ENCODE measurements at regions not wholly inside any gene's neighbourhood (a gene's known extent, or its start where the extent isn't known, plus 50 kb on each side); places are given as distances from the start of the nearest gene placed in this dataset.

GRCh38 chr13:73251626-73252265, 192.9 kb downstream of the KLF5 start:
- no peak overlapping the region for H3K27ac ChIP-seq (ENCODE audit: low read depth, low read length)
- 84 to 89% (median 88%) methylated on average over 1 of the region's 1 CpG for WGBS, 3 donors

- no peak overlapping the region for H3K27ac ChIP-seq (ENCODE audit: low read depth, low read length)
- 84 to 99% (median 92%) methylated on average over 7 of the region's 7 CpGs for WGBS, 3 donors
These were observed 191.3 kb downstream of the KLF5 start for GRCh38 chr13:73250061-73250460.

GRCh38 chr13:73248711-73249580, 190.1 kb downstream of the KLF5 start:
- H3K27ac ChIP-seq (ENCODE audit: low read depth, low read length): no peak overlapping the region
- WGBS, 3 donors: 28 to 57% (median 57%) methylated on average over 7 of the region's 7 CpGs

GRCh38 chr13:73248154-73248553, 189.3 kb downstream of the KLF5 start:
- WGBS, 3 donors: 86 to 99% (median 97%) methylated on average over 3 of the region's 3 CpGs

GRCh38 chr13:73245246-73245645, 186.4 kb downstream of the KLF5 start:
- no peak overlapping the region for H3K27ac ChIP-seq (ENCODE audit: low read depth, low read length)
- WGBS, 3 donors: 80 to 84% (median 80%) methylated on average over 6 of the region's 6 CpGs

More at GRCh38 chr13:73248154-73248553, 189.3 kb downstream of the KLF5 start:
- H3K27ac ChIP-seq (ENCODE audit: low read depth, low read length): no peak overlapping the region

- WGBS, 3 donors: 80 to 94% (median 91%) methylated on average over 4 of the region's 4 CpGs
- no peak overlapping the region for H3K27ac ChIP-seq (ENCODE audit: low read depth, low read length)
These were observed 185.7 kb downstream of the KLF5 start for GRCh38 chr13:73244467-73244866.

GRCh38 chr13:73242515-73243015, 183.8 kb downstream of the KLF5 start:
- 81 to 89% (median 87%) methylated on average over 2 of the region's 2 CpGs for WGBS, 3 donors
- H3K27ac ChIP-seq (ENCODE audit: low read depth, low read length): no peak overlapping the region

- WGBS, 3 donors: 60 to 92% (median 74%) methylated on average over 1 of the region's 1 CpG
- H3K27ac ChIP-seq (ENCODE audit: low read depth, low read length): no peak overlapping the region
These were observed 181.4 kb downstream of the KLF5 start for GRCh38 chr13:73240193-73240592.

- no peak overlapping the region for H3K27ac ChIP-seq (ENCODE audit: low read depth, low read length)
- 86 to 95% (median 93%) methylated on average over 13 of the region's 13 CpGs for WGBS, 3 donors
These were observed 176.6 kb downstream of the KLF5 start for GRCh38 chr13:73235385-73235784.

- WGBS, 3 donors: 82 to 97% (median 84%) methylated on average over 4 of the region's 4 CpGs
- no peak overlapping the region for H3K27ac ChIP-seq (ENCODE audit: low read depth, low read length)
These were observed 172.7 kb downstream of the KLF5 start for GRCh38 chr13:73231471-73231870.

- H3K27ac ChIP-seq (ENCODE audit: low read depth, low read length): no peak overlapping the region
- 56 to 85% (median 61%) methylated on average over 3 of the region's 3 CpGs for WGBS, 3 donors
These were observed 171.9 kb downstream of the KLF5 start for GRCh38 chr13:73230716-73231115.

- no peak overlapping the region for H3K27ac ChIP-seq (ENCODE audit: low read depth, low read length)
These were observed 169.7 kb downstream of the KLF5 start for GRCh38 chr13:73228546-73228945.

GRCh38 chr13:73225990-73226389, 167.2 kb downstream of the KLF5 start:
- 89 to 97% (median 95%) methylated on average over 1 of the region's 1 CpG for WGBS, 3 donors

GRCh38 chr13:73224703-73225102, 165.9 kb downstream of the KLF5 start:
- WGBS, 3 donors: 40 to 55% (median 48%) methylated on average over 1 of the region's 1 CpG
- no peak overlapping the region for H3K27ac ChIP-seq (ENCODE audit: low read depth, low read length)

More at GRCh38 chr13:73225990-73226389, 167.2 kb downstream of the KLF5 start:
- H3K27ac ChIP-seq (ENCODE audit: low read depth, low read length): no peak overlapping the region

GRCh38 chr13:73223372-73223781, 164.6 kb downstream of the KLF5 start:
- WGBS, 3 donors: 79 to 83% (median 79%) methylated on average over 5 of the region's 5 CpGs
- no peak overlapping the region for H3K27ac ChIP-seq (ENCODE audit: low read depth, low read length)

- no peak overlapping the region for H3K27ac ChIP-seq (ENCODE audit: low read depth, low read length)
- WGBS, 3 donors: 82 to 93% (median 92%) methylated on average over 6 of the region's 6 CpGs
These were observed 164.0 kb downstream of the KLF5 start for GRCh38 chr13:73222627-73223305.

GRCh38 chr13:73220966-73221720, 162.3 kb downstream of the KLF5 start:
- 58 to 66% (median 61%) methylated on average over 8 of the region's 8 CpGs for WGBS, 3 donors
- no peak overlapping the region for H3K27ac ChIP-seq (ENCODE audit: low read depth, low read length)

GRCh38 chr13:73218181-73218580, 159.4 kb downstream of the KLF5 start:
- H3K27ac ChIP-seq (ENCODE audit: low read depth, low read length): no peak overlapping the region
- WGBS, 3 donors: 75 to 94% (median 92%) methylated on average over 1 of the region's 1 CpG

All from adipose tissue (tissue), 3 donors.